Left lung (tissue), 4 donors: ENCODE measurements at regions not wholly inside any gene's neighbourhood (a gene's known extent, or its start where the extent isn't known, plus 50 kb on each side); places are given as distances from the start of the nearest gene placed in this dataset.

Source experiments
- ATAC-seq: fragments of 200-7000 bp; cut with Tn5 transposase; one replicate; pipeline ENCODE4 v1.9.1; 2020; ENCODE audit warnings: moderate library complexity
- DNase-seq, 4 donors: peaks; one replicate each; pipeline ENCODE4 v3.0.0-alpha.2; 2013 to 2020
- H3K27ac ChIP-seq, 2 donors: fragments of 200-600 bp; sonication (generic) in 1 of 2; one replicate each; pipeline versions ENCODE4 v1.5.0 to v1.8.0; 2020 to 2021
- H3K27me3 ChIP-seq, 2 donors: fragments of 200-600 bp; sonication (generic) in 1 of 2; one replicate each; pipeline versions ENCODE4 v1.5.0 to v1.8.0; 2020 to 2021
- H3K36me3 ChIP-seq, 2 donors: fragments of 200-600 bp; sonication (generic) in 1 of 2; one replicate each; pipeline versions ENCODE4 v1.5.0 to v1.8.0; 2020 to 2021
- H3K4me1 ChIP-seq, 2 donors: fragments of 200-600 bp; one replicate each; pipeline ENCODE4 v1.8.0; 2021
- H3K4me3 ChIP-seq, 2 donors: fragments of 200-600 bp; sonication (generic) in 1 of 2; one replicate each; pipeline versions ENCODE4 v1.5.0 to v1.8.0; 2020 to 2021; ENCODE audit warnings: mild to moderate bottlenecking in 1 of 2
- H3K9me3 ChIP-seq, 2 donors: fragments of 200-600 bp; sonication (generic) in 1 of 2; one replicate each; pipeline versions ENCODE4 v1.5.0 to v1.8.0; 2020 to 2021
- CTCF ChIP-seq, 2 donors: fragments of 200-600 bp; sonication (generic) in 1 of 2; IDR thresholded peaks; one replicate each; pipeline versions ENCODE4 v1.5.0 to v1.8.0; 2021; ENCODE audit warnings: antibody characterized with exemption in 2 of 2
- intact Hi-C, 2 donors: fragments of 100-400 bp; cut with DNase I; formaldehyde crosslinking; loops; one replicate each; pipeline versions ENCODE4 v1.11.2 to v1.14.2; 2022
- donor health status: DM: no; HTN: yes; CAD: no.
- donor health status: DM: no; HTN: no; CAD: no.

- DNase-seq, result no peak
- TF ChIP-seq CTCF (IDR thresholded peaks at IDR 0.05), result no peak
- ATAC-seq, result no peak
Observed at GRCh38 chr17:59487161-59487873, 78.1 kb upstream of the DHX40 start.

GRCh38 chr17:59488805-59489204, 76.6 kb upstream of the DHX40 start:
- H3K36me3 ChIP-seq, result no peaks in the 10 kb centered on the region
- DNase-seq (no peak), ATAC-seq (no peak)
- intact Hi-C loops, result no loop called here
- no peak overlapping the region for H3K27ac ChIP-seq
- no peak for TF ChIP-seq CTCF (IDR thresholded peaks at IDR 0.05)
- no peaks in the 10 kb centered on the region for H3K4me1 ChIP-seq
- H3K4me3 ChIP-seq, result no peak overlapping the region
- H3K9me3 ChIP-seq, result no peaks in the 10 kb centered on the region
- H3K27me3 ChIP-seq, result no peaks in the 10 kb centered on the region

More at GRCh38 chr17:59487161-59487873, 78.1 kb upstream of the DHX40 start:
- H3K9me3 ChIP-seq, result no peaks in the 10 kb centered on the region
- intact Hi-C loops, result no loop called here
- no peak overlapping the region for H3K27ac ChIP-seq
- no peaks in the 10 kb centered on the region for H3K36me3 ChIP-seq
- no peak overlapping the region for H3K4me3 ChIP-seq
- no peaks in the 10 kb centered on the region for H3K4me1 ChIP-seq
- no peaks in the 10 kb centered on the region for H3K27me3 ChIP-seq

GRCh38 chr17:59490216-59490615, 75.2 kb upstream of the DHX40 start:
- Histone ChIP-seq H3K9me3 (no peaks in the 10 kb centered on the region), H3K36me3 (no peaks in the 10 kb centered on the region), H3K4me1 (no peaks in the 10 kb centered on the region), H3K4me3 (no peak overlapping the region), H3K27ac (no peak overlapping the region), H3K27me3 (no peaks in the 10 kb centered on the region)
- ATAC-seq (peak; percentile 63), DNase-seq (peak in 1 of 4 donors; percentile 24)
- intact Hi-C loops, result no loop called here
- no peak for TF ChIP-seq CTCF (IDR thresholded peaks at IDR 0.05)

GRCh38 chr17:59491353-59492090, 73.9 kb upstream of the DHX40 start:
- H3K27ac ChIP-seq, result no peak overlapping the region
- H3K4me3 ChIP-seq, result no peak overlapping the region
- H3K36me3 ChIP-seq, result no peaks in the 10 kb centered on the region
- no peak for TF ChIP-seq CTCF (IDR thresholded peaks at IDR 0.05)
- H3K4me1 ChIP-seq, result no peaks in the 10 kb centered on the region
- intact Hi-C loops, result no loop called here
- ATAC-seq (peak; percentile 66), DNase-seq (no peak)
- H3K27me3 ChIP-seq, result no peaks in the 10 kb centered on the region
- no peaks in the 10 kb centered on the region for H3K9me3 ChIP-seq

GRCh38 chr17:59492091-59492451, 73.3 kb upstream of the DHX40 start:
- TF ChIP-seq CTCF (IDR thresholded peaks at IDR 0.05), result no peak
- intact Hi-C loops, result no loop called here
- H3K4me3 ChIP-seq, result no peak overlapping the region
- no peak overlapping the region for H3K27ac ChIP-seq
- H3K4me1 ChIP-seq, result no peaks in the 10 kb centered on the region
- DNase-seq, result no peak
- no peaks in the 10 kb centered on the region for H3K27me3 ChIP-seq
- ATAC-seq, result peak; percentile 58
- no peaks in the 10 kb centered on the region for H3K36me3 ChIP-seq
- H3K9me3 ChIP-seq, result no peaks in the 10 kb centered on the region
